ENCODE measurements at regions not wholly inside any gene's neighbourhood (a gene's known extent, or its start where the extent isn't known, plus 50 kb on each side); places are given as distances from the start of the nearest gene placed in this dataset.

DNA sequence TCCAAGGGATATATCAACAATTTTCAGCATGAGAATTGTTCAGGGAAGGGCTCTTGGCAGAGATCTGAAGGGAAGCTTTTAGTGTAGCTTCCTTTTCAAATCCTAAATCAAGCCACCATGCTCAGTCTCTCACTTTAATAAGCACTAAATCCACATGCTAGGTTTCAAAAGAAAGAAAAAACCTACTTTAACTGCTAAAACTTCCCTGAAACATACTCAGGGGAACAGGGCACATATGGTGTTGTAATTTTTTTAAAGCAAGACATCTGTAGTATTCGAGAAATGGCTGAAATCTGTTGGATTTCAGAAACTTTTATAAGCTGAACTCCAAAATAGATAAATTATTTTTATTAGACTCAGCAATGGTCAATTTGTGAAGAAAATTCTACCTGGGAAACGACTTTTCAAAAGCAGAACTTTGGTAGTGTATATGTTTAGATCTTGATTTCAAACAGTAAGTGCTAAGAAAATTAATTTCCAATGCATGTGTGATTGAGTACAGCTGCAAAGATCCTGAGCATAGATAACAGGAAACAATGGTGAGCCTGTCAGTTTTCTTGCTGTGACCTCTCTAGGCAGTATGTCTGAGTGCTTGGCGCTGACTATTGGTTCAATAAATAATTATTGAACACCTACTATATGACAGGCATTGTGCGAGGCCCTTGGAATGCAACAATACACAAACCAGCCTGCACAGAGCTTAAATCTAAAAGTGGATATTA is 804.5 kb upstream of the SOX9 start:
- no peak for DNase-seq (ENCODE audit: low read depth)
- TF ChIP-seq, protein P1, sequence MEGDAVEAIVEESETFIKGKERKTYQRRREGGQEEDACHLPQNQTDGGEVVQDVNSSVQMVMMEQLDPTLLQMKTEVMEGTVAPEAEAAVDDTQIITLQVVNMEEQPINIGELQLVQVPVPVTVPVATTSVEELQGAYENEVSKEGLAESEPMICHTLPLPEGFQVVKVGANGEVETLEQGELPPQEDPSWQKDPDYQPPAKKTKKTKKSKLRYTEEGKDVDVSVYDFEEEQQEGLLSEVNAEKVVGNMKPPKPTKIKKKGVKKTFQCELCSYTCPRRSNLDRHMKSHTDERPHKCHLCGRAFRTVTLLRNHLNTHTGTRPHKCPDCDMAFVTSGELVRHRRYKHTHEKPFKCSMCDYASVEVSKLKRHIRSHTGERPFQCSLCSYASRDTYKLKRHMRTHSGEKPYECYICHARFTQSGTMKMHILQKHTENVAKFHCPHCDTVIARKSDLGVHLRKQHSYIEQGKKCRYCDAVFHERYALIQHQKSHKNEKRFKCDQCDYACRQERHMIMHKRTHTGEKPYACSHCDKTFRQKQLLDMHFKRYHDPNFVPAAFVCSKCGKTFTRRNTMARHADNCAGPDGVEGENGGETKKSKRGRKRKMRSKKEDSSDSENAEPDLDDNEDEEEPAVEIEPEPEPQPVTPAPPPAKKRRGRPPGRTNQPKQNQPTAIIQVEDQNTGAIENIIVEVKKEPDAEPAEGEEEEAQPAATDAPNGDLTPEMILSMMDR (IDR thresholded peaks at IDR 0.05; ENCODE audit: control insufficient read depth, extremely low read depth, insufficient read depth), result no peak
- no peak overlapping the region for H3K4me3 ChIP-seq (ENCODE audit: low read depth, low read length)

DNA sequence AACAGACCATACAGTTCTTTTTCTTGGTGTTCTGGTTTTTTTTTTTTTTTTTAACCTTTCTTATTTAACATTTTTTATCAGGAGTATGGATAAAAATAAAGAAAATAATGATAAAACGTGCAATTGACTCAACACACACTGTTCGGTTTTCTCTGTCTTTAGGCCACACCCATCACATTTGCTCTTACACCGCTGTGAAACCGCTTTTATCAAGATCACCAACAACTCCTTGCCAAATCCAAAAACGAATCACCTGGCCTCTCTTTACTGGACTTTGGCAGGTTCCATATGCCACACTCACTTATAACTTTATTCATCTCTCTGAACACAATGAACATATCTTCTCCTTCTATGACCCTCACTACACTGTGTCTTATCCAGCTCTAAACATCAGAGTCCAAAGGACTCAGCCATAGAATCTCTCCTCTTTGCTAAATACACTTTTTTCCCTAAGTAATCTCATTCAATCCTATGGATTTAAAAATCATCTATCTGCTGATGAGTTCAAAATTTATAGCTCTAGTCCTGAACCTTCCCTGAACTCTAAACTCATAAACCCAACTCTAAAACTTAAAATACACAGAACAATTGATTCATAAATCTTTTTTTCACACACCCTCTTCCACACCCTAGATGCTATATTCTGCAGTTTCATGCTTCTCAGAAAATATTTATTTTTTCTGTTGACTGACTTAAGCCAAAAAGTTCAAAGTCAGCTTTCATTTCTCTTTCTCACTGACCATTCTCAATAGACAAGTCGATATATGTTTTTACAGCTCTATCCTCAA is 800.6 kb upstream of the SOX9 start:
- no peak overlapping the region for H3K4me3 ChIP-seq (ENCODE audit: low read depth, low read length)
- no peak for DNase-seq (ENCODE audit: low read depth)
- TF ChIP-seq, protein P1 (IDR thresholded peaks at IDR 0.05; ENCODE audit: control insufficient read depth, extremely low read depth, insufficient read depth), result no peak

DNA sequence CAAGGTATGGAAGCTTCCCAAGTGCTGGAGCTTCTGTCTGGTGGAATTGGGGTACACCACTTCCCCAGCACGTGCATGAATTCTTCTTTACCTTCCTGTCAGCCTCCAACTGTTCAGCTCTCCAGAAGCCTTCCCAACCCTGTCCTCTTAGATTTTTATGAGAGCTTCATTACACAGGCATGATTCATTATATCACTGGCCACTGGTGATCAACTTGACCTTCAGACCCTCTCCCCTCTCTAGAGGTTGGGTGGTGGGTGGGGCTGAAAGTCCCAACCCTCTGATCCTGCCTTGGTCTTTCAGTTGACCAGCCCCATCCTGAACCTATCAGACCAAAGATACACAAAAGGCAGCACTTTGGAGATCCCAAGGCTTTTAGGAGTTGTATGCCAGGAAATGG is 795.7 kb upstream of the SOX9 start:
- H3K4me3 ChIP-seq (ENCODE audit: low read depth, low read length), result no peak overlapping the region
- TF ChIP-seq, protein P1 (IDR thresholded peaks at IDR 0.05; ENCODE audit: control insufficient read depth, extremely low read depth, insufficient read depth), result no peak
- DNase-seq (ENCODE audit: low read depth), result no peak

GRCh38 chr17:71325886-71326285 is 794.9 kb upstream of the SOX9 start:
- TF ChIP-seq, protein P1 (IDR thresholded peaks at IDR 0.05; ENCODE audit: control insufficient read depth, extremely low read depth, insufficient read depth), result no peak
- H3K4me3 ChIP-seq (ENCODE audit: low read depth, low read length), result no peak overlapping the region
- DNase-seq (ENCODE audit: low read depth), result no peak

- H3K4me3 ChIP-seq (ENCODE audit: low read depth, low read length), result no peak overlapping the region
- DNase-seq (ENCODE audit: low read depth), result no peak
These were observed 793.3 kb upstream of the SOX9 start for GRCh38 chr17:71327376-71328059.

GRCh38 chr17:71329310-71330098 is 791.3 kb upstream of the SOX9 start:
- no peak for DNase-seq (ENCODE audit: low read depth)
- H3K4me3 ChIP-seq (ENCODE audit: low read depth, low read length), result no peak overlapping the region
- TF ChIP-seq, protein P1 (IDR thresholded peaks at IDR 0.05; ENCODE audit: control insufficient read depth, extremely low read depth, insufficient read depth), result no peak

More at GRCh38 chr17:71327376-71328059, 793.3 kb upstream of the SOX9 start:
- TF ChIP-seq, protein P1 (IDR thresholded peaks at IDR 0.05; ENCODE audit: control insufficient read depth, extremely low read depth, insufficient read depth), result no peak

Measured in LNCaP clone FGC (cell line).